ENCODE measurements at regions not wholly inside any gene's neighbourhood (a gene's known extent, or its start where the extent isn't known, plus 50 kb on each side); places are given as distances from the start of the nearest gene placed in this dataset.

GRCh38 chr7:33754933-33755928 lies 150.1 kb upstream of the BMPER start:
- DNase-seq (ENCODE audit: low spot score), result no peak

GRCh38 chr7:33757050-33757449 lies 148.3 kb upstream of the BMPER start:
- DNase-seq (ENCODE audit: low spot score), result no peak

- DNase-seq (ENCODE audit: low spot score), result peak; percentile 27
Observed at GRCh38 chr7:33757563-33758165, 147.7 kb upstream of the BMPER start.

GRCh38 chr7:33760146-33760545 lies 145.2 kb upstream of the BMPER start:
- DNase-seq (ENCODE audit: low spot score), result no peak

GRCh38 chr7:33760834-33761233 lies 144.5 kb upstream of the BMPER start:
- no peak for DNase-seq (ENCODE audit: low spot score)

- DNase-seq (ENCODE audit: low spot score), result no peak
Observed at GRCh38 chr7:33761449-33762080, 143.8 kb upstream of the BMPER start.

- DNase-seq (ENCODE audit: low spot score), result no peak
Observed at GRCh38 chr7:33762151-33762910, 143.0 kb upstream of the BMPER start.

GRCh38 chr7:33762911-33763306 lies 142.4 kb upstream of the BMPER start:
- no peak for DNase-seq (ENCODE audit: low spot score)

GRCh38 chr7:33764752-33765451 lies 140.4 kb upstream of the BMPER start:
- no peak for DNase-seq (ENCODE audit: low spot score)

- DNase-seq (ENCODE audit: low spot score), result no peak
Observed at GRCh38 chr7:33766405-33766804, 138.9 kb upstream of the BMPER start.

- DNase-seq (ENCODE audit: low spot score), result no peak
Observed at GRCh38 chr7:33769930-33770329, 135.4 kb upstream of the BMPER start.

- no peak for DNase-seq (ENCODE audit: low spot score)
Observed at GRCh38 chr7:33770576-33770975, 134.8 kb upstream of the BMPER start.

GRCh38 chr7:33771422-33771821 lies 133.9 kb upstream of the BMPER start:
- DNase-seq (ENCODE audit: low spot score), result no peak

GRCh38 chr7:33773053-33773452 lies 132.3 kb upstream of the BMPER start:
- no peak for DNase-seq (ENCODE audit: low spot score)

- DNase-seq (ENCODE audit: low spot score), result no peak
Observed at GRCh38 chr7:33774762-33775523, 130.4 kb upstream of the BMPER start.

- no peak for DNase-seq (ENCODE audit: low spot score)
Observed at GRCh38 chr7:33775790-33776189, 129.5 kb upstream of the BMPER start.

- no peak for DNase-seq (ENCODE audit: low spot score)
Observed at GRCh38 chr7:33776788-33777187, 128.6 kb upstream of the BMPER start.

GRCh38 chr7:33778195-33778594 lies 127.1 kb upstream of the BMPER start:
- DNase-seq (ENCODE audit: low spot score), result no peak

GRCh38 chr7:33779216-33779615 lies 126.1 kb upstream of the BMPER start:
- DNase-seq (ENCODE audit: low spot score), result no peak

- no peak for DNase-seq (ENCODE audit: low spot score)
Observed at GRCh38 chr7:33781167-33781566, 124.2 kb upstream of the BMPER start.

GRCh38 chr7:33781796-33782195 lies 123.5 kb upstream of the BMPER start:
- no peak for DNase-seq (ENCODE audit: low spot score)

Measured in hematopoietic multipotent progenitor cell treated with erythropoietin and hydrocortisone succinate and interleukin-3 and kit ligand, for 15 days (in vitro differentiated cells).